ENCODE measurements at regions not wholly inside any gene's neighbourhood (a gene's known extent, or its start where the extent isn't known, plus 50 kb on each side); places are given as distances from the start of the nearest gene placed in this dataset.
"Not testable (repeated sequence)": the region's sequence is repeated elsewhere in the genome, so short reads cannot be mapped to it uniquely, and the experiment has no call there.

- DNase-seq (ENCODE audit: low read depth, low spot score) = no peak
Observed at GRCh38 chr7:53238021-53238605, 202.7 kb downstream of the POM121L12 start.

GRCh38 chr7:53239151-53239550, 203.7 kb downstream of the POM121L12 start:
- DNase-seq (ENCODE audit: low read depth, low spot score) = not testable (repeated sequence)

DNA sequence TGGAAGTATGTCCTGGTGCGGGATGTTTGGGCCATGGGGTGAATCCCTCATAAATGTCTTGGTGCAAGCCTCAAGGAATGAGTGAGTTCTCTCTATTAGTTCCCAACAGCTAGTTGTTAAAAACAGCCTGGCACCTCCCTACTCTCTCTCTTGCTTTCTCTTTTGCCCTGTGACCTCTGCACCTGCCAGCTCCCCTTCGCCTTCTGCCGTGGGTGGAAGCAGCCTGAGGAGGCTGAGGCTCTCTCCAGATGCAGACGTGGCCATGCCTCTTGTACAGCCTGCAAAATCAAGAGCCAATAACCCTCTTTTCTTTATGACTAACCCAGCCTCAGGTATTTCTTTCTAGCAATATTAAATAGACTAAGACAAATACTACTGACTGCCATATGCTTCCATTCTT, 210.3 kb downstream of the POM121L12 start:
- DNase-seq (ENCODE audit: low read depth, low spot score) = no peak

GRCh38 chr7:53246957-53247356, 211.5 kb downstream of the POM121L12 start:
- DNase-seq (ENCODE audit: low read depth, low spot score) = no peak

GRCh38 chr7:53252539-53252938, 217.1 kb downstream of the POM121L12 start:
- DNase-seq (ENCODE audit: low read depth, low spot score) = no peak

DNA sequence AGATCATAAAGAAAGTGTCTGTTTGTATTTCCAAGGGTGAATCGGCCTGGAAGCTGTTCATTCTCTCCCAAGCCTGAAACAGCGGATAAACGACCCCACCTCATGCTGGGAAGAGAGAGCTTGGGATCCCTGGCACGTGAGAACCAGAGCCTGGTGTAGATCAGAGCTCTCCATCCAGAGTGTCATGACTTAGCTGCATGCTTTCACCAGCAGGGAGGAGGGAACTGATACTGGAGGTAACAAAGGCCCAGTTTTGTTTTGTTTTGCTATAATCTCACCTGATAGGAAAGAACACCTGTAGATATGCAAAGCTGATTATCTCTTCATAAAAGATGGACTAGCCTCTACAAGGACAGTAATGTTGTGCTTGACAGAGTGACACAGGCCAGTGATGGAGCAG, 236.6 kb downstream of the POM121L12 start:
- DNase-seq (ENCODE audit: low read depth, low spot score) = peak; percentile 1

DNA sequence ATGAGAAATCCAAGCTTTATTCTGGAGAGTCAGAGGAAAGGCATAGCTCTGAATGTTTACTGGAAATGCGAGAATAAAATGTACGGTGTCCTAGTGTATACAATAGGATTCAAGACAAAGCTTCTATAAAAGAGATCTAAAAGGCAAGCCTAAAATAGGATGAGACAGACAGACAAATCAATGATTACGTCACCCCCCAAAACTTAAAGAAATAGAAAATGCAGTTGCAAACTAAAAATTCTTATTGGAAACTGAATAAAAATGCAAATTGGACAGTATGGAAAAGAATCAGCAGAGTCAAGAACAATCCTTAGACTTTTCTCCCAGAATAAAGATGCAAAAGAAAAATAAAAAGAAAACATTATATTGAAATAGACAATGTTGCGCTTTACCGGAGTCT, 245.9 kb downstream of the POM121L12 start:
- no peak for DNase-seq (ENCODE audit: low read depth, low spot score)

DNA sequence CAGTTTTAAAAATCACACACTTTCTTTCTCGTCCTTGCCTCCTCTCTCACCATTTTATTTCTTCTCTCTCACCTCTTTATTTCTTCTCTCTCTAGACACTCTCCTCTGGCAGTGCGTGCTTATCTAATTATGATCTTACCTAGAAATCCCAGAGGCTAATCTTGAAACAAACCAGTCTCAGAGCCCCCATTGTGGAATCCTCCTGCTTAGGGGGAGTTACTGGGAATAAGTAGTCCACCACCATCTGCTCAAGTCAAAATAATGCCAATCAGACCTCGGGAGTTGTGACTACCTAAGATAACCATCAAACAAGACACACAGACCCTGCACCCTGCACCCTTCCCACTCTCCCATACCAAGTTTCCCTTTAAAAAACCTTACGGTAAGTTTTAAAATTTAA, 256.9 kb downstream of the POM121L12 start:
- DNase-seq (ENCODE audit: low read depth, low spot score) = no peak

- DNase-seq (ENCODE audit: low read depth, low spot score) = peak; percentile 53
Observed at GRCh38 chr7:53302496-53303246, 267.2 kb downstream of the POM121L12 start.

GRCh38 chr7:53303781-53304180, 268.3 kb downstream of the POM121L12 start:
- DNase-seq (ENCODE audit: low read depth, low spot score) = no peak

DNA sequence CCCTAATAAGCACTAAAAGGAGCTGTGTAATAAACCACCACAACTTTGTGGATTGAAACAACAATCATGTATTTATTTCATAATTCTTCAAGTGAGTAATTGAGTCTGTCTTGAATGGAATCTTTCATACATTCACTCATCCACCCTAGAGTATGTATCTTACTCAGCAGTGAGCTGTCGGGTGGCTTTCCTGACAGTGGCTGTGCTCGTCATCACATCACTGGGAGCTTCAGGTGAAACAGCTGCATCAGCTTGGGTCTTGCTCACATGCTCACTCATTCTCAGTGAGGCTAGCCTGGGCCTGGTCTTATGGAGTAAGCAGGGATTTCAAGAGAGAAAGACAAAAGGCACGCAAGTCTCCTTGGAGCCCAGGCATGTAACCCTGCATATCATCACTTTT, 271.4 kb downstream of the POM121L12 start:
- no peak for DNase-seq (ENCODE audit: low read depth, low spot score)

- DNase-seq (ENCODE audit: low read depth, low spot score) = no peak
Observed at GRCh38 chr7:53311205-53311604, 275.8 kb downstream of the POM121L12 start.

- peak; percentile 81 for DNase-seq (ENCODE audit: low read depth, low spot score)
Observed at GRCh38 chr7:53315981-53316380, 280.5 kb downstream of the POM121L12 start.

DNA sequence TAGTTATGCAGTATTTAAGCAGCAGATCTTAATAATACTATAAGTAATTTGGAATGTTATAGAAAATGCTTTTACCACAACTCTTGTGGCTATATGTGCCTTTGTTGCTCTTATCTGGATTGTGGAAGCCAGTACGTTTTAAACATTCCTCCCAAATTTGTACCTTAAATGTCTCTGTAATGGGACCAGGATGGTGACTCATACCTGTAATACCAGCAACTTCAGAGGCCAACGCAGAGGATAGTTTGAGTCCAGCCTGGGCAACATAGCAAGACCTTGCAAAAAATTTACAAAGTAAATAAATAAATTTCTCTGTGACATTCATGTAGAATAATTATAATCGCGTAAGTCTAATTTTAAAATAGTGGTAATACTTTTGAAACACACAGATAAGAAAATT, 283.1 kb downstream of the POM121L12 start:
- DNase-seq (ENCODE audit: low read depth, low spot score) = no peak

DNA sequence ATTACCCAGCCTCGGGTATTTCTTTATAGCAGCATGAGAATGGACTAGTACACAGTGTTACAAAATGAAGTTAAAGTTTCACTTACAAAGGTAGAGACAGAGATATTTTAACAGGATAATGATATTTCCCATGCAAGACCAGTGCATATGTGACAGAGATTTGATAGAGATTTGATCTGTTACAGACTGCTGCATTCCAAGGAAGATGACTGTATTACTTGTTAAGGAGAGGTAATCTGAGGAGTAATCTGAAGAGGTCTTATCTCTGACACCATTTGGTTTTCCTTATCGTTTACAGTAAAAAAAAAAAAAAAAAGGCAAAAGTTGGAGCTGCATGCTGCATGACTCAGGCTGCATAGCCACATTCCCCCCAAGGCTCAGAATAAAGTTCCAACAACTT, 289.6 kb downstream of the POM121L12 start:
- peak; percentile 23 for DNase-seq (ENCODE audit: low read depth, low spot score)

DNA sequence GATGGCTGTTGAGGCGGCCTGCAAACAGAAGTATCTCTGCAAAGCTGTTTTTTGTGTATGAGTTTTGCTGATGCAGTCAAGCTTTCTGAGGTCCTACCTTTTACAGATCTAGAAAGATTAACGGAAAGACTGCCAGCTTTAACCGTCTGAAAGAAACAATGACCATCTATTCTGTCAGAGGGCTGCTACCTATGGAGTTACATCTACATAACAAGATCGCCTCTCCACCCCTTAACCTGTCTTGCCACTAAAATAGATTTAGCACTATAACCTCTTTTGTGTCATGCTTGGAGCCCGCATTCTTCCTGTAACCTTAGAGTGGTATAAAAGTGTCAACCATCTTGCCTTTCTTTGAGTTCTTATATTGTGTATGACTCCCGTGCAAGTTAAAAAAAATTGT, 291.2 kb downstream of the POM121L12 start:
- no peak for DNase-seq (ENCODE audit: low read depth, low spot score)

DNA sequence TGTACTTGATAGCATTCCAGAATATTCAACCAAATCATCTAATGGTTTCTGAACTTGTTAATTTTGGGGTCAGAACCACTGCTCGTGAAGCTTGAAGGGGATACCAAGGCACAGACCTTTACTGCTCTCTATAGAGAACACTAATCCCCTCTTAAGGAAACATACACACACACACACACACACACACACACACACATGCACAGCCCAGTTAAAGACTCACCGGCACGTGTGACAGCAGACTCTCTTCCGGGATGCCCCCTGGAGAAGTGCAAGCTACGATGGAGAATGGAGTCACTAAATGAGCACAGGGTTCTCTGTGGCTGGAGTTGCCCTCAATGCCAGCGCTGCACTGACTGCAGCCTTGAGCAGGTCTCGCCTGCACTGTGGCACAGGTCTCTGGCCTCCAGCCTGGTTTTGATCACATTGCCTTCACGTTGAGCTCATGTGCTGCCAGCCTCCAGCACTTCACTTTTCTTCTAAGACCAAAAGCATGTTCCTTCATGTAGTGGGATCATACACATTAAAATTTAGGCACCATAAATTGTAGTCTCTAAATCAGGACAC, 300.8 kb downstream of the POM121L12 start:
- no peak for DNase-seq (ENCODE audit: low read depth, low spot score)

DNA sequence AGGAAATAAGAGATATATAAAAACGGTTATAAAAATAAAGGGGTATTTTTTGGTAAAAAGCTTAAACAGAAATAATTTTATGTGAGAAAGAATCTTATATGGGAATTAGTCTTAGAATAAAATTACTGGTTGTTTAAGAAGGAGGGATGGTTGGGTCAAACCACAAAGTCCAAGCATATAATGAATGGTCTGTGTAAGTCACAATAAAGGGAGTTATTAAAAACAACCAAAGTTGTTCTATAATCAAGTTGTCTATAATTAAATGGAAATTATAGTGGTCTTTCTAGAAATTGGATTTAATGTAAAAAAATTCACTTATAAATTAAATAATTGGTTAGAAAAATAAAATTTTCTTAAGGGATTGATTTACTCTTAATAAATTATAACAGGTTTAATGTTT, 304.8 kb downstream of the POM121L12 start:
- no peak for DNase-seq (ENCODE audit: low read depth, low spot score)

- peak; percentile 6 for DNase-seq (ENCODE audit: low read depth, low spot score)
Observed at GRCh38 chr7:53350241-53350640, 314.8 kb downstream of the POM121L12 start.

GRCh38 chr7:53351681-53352080, 316.2 kb downstream of the POM121L12 start:
- DNase-seq (ENCODE audit: low read depth, low spot score) = no peak

GRCh38 chr7:53358269-53358668, 322.8 kb downstream of the POM121L12 start:
- no peak for DNase-seq (ENCODE audit: low read depth, low spot score)

- peak; percentile 73 for DNase-seq (ENCODE audit: low read depth, low spot score)
Observed at GRCh38 chr7:53383131-53383530, 347.7 kb downstream of the POM121L12 start.

DNA sequence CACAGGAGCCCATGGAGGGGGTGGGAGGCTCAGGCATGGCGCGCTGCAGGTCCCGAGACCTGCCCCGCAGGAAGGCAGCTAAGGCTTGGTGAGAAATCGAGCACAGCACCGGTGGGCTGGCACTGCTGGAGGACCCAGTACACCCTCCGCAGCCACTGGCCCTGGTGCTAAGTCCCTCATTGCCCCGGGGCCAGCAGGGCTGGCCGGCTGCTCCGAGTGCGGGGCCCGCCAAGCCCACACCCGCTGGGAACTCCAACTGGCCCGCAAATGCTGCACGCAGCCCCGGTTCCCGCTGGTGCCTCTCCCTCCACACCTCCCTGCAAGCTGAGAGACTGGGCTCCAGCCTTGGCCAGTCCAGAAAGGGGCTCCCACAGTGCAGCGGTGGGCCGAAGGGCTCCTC, 349.8 kb downstream of the POM121L12 start:
- DNase-seq (ENCODE audit: low read depth, low spot score) = not testable (repeated sequence)
